ENCODE measurements at regions not wholly inside any gene's neighbourhood (a gene's known extent, or its start where the extent isn't known, plus 50 kb on each side); places are given as distances from the start of the nearest gene placed in this dataset.

DNA sequence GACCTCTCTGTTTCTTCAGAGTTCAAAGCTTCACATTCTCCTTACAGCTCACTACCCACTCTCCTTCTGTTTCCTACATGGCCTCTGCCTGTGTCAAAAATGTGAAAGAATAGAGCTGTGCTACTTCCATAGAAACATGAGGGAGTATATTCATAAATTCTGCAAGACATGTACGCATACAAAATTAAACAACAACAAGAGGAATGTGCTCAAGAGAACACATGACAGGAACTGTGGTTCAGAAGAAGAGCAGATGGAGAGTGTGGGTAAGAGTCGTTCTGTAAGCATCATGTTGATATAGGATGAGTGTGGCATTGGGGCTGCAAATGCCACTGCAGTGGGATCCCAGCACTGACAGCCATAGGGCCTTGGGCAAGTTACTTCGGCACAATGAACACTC is 266.6 kb upstream of the SASH1 start:
- Histone ChIP-seq H3K27ac (no peak overlapping the region), H3K27me3 (no peaks in the 10 kb centered on the region), H3K4me3 (no peak overlapping the region), H3K4me1 (no peaks in the 10 kb centered on the region), H3K9ac (ENCODE audit: low read depth in 2 of 2, low read length in 2 of 2) (no peak overlapping the region), H3K9me3 (no peaks in the 10 kb centered on the region), H3K36me3 (no peaks in the 10 kb centered on the region)
- no peak for DNase-seq
- intact Hi-C loops (cut with DNase I): no loop called here
- TF ChIP-seq, protein P1, sequence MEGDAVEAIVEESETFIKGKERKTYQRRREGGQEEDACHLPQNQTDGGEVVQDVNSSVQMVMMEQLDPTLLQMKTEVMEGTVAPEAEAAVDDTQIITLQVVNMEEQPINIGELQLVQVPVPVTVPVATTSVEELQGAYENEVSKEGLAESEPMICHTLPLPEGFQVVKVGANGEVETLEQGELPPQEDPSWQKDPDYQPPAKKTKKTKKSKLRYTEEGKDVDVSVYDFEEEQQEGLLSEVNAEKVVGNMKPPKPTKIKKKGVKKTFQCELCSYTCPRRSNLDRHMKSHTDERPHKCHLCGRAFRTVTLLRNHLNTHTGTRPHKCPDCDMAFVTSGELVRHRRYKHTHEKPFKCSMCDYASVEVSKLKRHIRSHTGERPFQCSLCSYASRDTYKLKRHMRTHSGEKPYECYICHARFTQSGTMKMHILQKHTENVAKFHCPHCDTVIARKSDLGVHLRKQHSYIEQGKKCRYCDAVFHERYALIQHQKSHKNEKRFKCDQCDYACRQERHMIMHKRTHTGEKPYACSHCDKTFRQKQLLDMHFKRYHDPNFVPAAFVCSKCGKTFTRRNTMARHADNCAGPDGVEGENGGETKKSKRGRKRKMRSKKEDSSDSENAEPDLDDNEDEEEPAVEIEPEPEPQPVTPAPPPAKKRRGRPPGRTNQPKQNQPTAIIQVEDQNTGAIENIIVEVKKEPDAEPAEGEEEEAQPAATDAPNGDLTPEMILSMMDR (IDR thresholded peaks at IDR 0.05): no peak

DNA sequence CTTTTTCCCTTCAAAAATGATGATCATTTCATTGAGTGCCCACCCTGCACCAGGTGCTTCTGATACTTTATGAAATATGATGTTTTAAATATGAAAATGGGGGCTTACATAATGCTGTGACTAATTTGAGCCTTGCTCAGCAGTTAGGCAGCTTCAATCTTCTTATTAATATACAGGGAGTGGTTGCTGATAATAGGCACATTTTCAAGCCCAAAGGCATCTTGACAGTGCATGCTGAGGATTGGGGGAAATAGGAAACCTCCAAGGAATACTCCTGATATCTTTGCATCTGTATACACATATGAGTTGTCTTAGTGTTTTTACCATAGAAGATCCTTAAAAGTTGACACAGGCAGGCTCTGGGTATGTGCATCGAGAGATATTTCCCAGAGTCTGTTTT is 262.3 kb upstream of the SASH1 start:
- Histone ChIP-seq H3K27ac (no peak overlapping the region), H3K36me3 (no peaks in the 10 kb centered on the region), H3K9me3 (no peaks in the 10 kb centered on the region), H3K4me3 (no peak overlapping the region), H3K4me1 (no peaks in the 10 kb centered on the region), H3K27me3 (no peaks in the 10 kb centered on the region), H3K9ac (ENCODE audit: low read depth in 2 of 2, low read length in 2 of 2) (no peak overlapping the region)
- TF ChIP-seq, protein P1 (IDR thresholded peaks at IDR 0.05): no peak
- intact Hi-C loops (cut with DNase I): no loop called here
- DNase-seq: no peak

DNA sequence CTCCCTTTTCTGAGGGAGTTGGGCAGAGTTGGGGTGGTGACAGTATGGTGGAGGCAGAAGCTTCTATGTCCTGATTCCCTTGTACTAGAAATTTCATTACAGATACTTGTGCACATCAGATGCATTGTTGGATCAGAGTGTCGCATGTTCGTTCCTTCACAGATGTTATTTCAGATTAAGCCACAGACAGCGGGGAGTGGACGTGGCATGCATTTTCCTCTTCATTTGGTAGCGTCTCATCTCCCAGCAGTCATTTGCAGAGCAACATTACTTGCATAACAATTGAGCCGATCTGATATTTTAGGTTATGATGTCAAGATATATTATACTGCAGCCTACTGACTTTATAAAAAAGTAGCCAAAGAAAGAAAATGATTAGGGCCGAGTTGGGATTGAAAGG is 261.6 kb upstream of the SASH1 start:
- no peak overlapping the region for H3K9ac ChIP-seq (ENCODE audit: low read depth in 2 of 2, low read length in 2 of 2)
- intact Hi-C loops (cut with DNase I): no loop called here

DNA sequence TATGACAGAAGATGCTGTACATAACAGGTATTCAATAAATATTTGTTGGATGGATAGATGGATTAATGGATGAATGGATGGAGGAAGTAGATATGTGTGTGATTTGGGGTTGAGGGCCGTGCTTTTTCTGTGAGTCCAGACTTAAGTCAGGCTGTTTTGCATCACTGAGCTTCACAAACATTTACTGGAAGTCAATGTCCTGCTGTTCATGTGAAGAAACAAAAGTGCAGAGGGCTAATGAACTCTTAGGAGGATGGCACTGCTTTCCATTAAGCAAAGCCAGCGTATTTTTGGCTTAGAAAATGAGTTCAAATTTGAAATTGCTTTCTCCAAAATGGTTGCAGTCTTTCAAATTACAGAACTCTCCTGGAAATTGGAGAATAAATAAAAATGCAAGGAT is 260.6 kb upstream of the SASH1 start:
- H3K36me3 ChIP-seq: no peaks in the 10 kb centered on the region
- intact Hi-C loops (cut with DNase I): no loop called here

More for the DNA sequence above, 261.6 kb upstream of the SASH1 start:
- TF ChIP-seq, protein P1 (IDR thresholded peaks at IDR 0.05): no peak
- no peaks in the 10 kb centered on the region for H3K36me3 ChIP-seq
- H3K4me3 ChIP-seq: no peak overlapping the region
- H3K27ac ChIP-seq: no peak overlapping the region
- no peaks in the 10 kb centered on the region for H3K27me3 ChIP-seq
- DNase-seq: no peak
- H3K4me1 ChIP-seq: no peaks in the 10 kb centered on the region
- no peaks in the 10 kb centered on the region for H3K9me3 ChIP-seq

DNA sequence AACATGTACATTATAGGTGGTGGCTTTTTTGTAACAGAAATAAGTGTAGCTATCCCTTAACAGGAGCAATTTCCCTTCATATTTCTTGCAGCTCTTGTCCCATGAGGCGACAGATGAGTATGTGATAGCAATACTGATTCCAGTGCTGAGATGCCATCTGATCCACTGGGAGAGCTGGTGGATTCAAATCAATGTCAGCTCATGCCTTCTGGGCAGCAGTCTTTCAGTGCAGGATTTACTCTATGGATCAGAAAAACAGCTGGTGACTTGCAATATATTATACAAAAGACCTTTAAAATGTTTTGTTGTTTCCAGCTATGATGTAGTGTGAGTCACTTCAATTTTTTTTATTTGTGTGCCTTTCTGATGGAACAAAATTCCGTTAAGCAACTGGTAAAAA is 259.9 kb upstream of the SASH1 start:
- no peak overlapping the region for H3K27ac ChIP-seq
- TF ChIP-seq, protein P1 (IDR thresholded peaks at IDR 0.05): no peak
- H3K36me3 ChIP-seq: no peaks in the 10 kb centered on the region
- no peaks in the 10 kb centered on the region for H3K27me3 ChIP-seq
- no peak overlapping the region for H3K4me3 ChIP-seq
- intact Hi-C loops (cut with DNase I): no loop called here
- no peaks in the 10 kb centered on the region for H3K9me3 ChIP-seq
- no peak overlapping the region for H3K9ac ChIP-seq (ENCODE audit: low read depth in 2 of 2, low read length in 2 of 2)
- DNase-seq: no peak
- no peaks in the 10 kb centered on the region for H3K4me1 ChIP-seq

More for the DNA sequence above, 260.6 kb upstream of the SASH1 start:
- H3K9me3 ChIP-seq: no peaks in the 10 kb centered on the region
- no peaks in the 10 kb centered on the region for H3K4me1 ChIP-seq
- TF ChIP-seq, protein P1 (IDR thresholded peaks at IDR 0.05): no peak
- H3K4me3 ChIP-seq: no peak overlapping the region
- DNase-seq: no peak
- no peak overlapping the region for H3K27ac ChIP-seq
- no peaks in the 10 kb centered on the region for H3K27me3 ChIP-seq
- H3K9ac ChIP-seq (ENCODE audit: low read depth in 2 of 2, low read length in 2 of 2): no peak overlapping the region

Data from colonic mucosa (tissue), 4 donors.